Kidney capillary endothelial cell (primary cell): ENCODE measurements at regions not wholly inside any gene's neighbourhood (a gene's known extent, or its start where the extent isn't known, plus 50 kb on each side); places are given as distances from the start of the nearest gene placed in this dataset.
"Not testable (repeated sequence)": the region's sequence is repeated elsewhere in the genome, so short reads cannot be mapped to it uniquely, and the experiment has no call there.

Source experiments
- DNase-seq: peaks from one replicate; pipeline ENCODE4 v3.0.0-alpha.2; 2018; ENCODE audit warnings: low spot score

- DNase-seq = no peak
Observed at GRCh38 chr5:91490316-91490715, 107.2 kb upstream of the ARRDC3 start.

GRCh38 chr5:91487420-91487819, 104.3 kb upstream of the ARRDC3 start:
- no peak for DNase-seq

- DNase-seq = no peak
Observed at GRCh38 chr5:91486638-91487037, 103.5 kb upstream of the ARRDC3 start.

GRCh38 chr5:91484662-91485061, 101.5 kb upstream of the ARRDC3 start:
- DNase-seq = no peak

- DNase-seq = not testable (repeated sequence)
Observed at GRCh38 chr5:91479376-91479775, 96.3 kb upstream of the ARRDC3 start.

- DNase-seq = no peak
Observed at GRCh38 chr5:91478096-91478495, 95.0 kb upstream of the ARRDC3 start.

- DNase-seq = no peak
Observed at GRCh38 chr5:91477408-91477807, 94.3 kb upstream of the ARRDC3 start.

- DNase-seq = no peak
Observed at GRCh38 chr5:91474201-91474600, 91.1 kb upstream of the ARRDC3 start.

GRCh38 chr5:91472631-91473030, 89.5 kb upstream of the ARRDC3 start:
- DNase-seq = no peak

- no peak for DNase-seq
Observed at GRCh38 chr5:91469517-91470165, 86.5 kb upstream of the ARRDC3 start.

- no peak for DNase-seq
Observed at GRCh38 chr5:91468651-91469422, 85.7 kb upstream of the ARRDC3 start.

GRCh38 chr5:91464886-91465646, 81.9 kb upstream of the ARRDC3 start:
- no peak for DNase-seq

GRCh38 chr5:91457681-91458058, 74.6 kb upstream of the ARRDC3 start:
- no peak for DNase-seq

GRCh38 chr5:91456928-91457680, 74.0 kb upstream of the ARRDC3 start:
- no peak for DNase-seq

- no peak for DNase-seq
Observed at GRCh38 chr5:91449083-91449482, 66.0 kb upstream of the ARRDC3 start.

- not testable (repeated sequence) for DNase-seq
Observed at GRCh38 chr5:91448079-91448478, 65.0 kb upstream of the ARRDC3 start.

GRCh38 chr5:91446880-91447279, 63.8 kb upstream of the ARRDC3 start:
- not testable (repeated sequence) for DNase-seq

- no peak for DNase-seq
Observed at GRCh38 chr5:91443761-91444467, 60.8 kb upstream of the ARRDC3 start.

- no peak for DNase-seq
Observed at GRCh38 chr5:91443023-91443422, 59.9 kb upstream of the ARRDC3 start.

- no peak for DNase-seq
Observed at GRCh38 chr5:91441082-91441481, 58.0 kb upstream of the ARRDC3 start.

- DNase-seq = no peak
Observed at GRCh38 chr5:91438871-91439270, 55.8 kb upstream of the ARRDC3 start.

GRCh38 chr5:91436241-91436640, 53.1 kb upstream of the ARRDC3 start:
- DNase-seq = no peak
